ENCODE measurements at regions not wholly inside any gene's neighbourhood (a gene's known extent, or its start where the extent isn't known, plus 50 kb on each side); places are given as distances from the start of the nearest gene placed in this dataset.

DNA sequence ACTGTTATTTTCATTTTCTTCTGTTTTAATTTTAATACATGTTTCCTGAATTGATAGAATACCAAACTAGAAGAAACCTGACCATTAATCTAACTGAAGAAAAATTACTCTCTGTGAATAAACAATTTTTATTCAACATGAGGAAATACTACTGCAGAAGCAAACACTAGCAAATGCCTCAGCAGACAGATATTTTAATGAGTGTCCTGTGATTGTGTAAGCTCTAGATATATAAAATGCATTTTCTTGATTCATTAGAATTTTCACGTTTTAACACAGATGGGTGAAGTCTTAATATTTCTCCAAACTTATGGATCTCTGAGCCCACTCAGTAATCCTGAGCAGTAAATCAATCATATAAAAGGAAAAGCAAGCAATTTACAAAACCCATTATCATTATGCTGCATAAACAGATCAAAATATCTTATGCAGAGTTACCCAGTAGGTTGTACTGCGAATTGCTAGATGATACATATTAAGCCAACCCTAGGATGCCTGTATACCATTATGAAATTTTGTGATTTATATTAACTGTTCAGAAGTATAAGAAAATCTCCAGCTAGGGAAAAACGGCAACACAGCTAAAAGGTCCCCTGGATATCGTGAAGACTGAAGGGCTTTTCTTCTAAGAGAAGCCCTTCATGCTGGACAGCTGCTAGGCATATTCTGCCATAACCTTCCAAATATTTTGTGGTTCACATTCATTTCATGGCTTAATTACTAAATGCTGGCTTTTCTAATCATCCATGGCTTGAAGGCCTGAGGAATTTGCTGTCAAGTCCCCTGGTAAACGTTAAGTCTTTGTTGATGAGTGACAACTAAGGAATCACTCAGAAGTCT, 157.7 kb upstream of the TGFBR2 start (continued):
- TF ChIP-seq, protein P1, sequence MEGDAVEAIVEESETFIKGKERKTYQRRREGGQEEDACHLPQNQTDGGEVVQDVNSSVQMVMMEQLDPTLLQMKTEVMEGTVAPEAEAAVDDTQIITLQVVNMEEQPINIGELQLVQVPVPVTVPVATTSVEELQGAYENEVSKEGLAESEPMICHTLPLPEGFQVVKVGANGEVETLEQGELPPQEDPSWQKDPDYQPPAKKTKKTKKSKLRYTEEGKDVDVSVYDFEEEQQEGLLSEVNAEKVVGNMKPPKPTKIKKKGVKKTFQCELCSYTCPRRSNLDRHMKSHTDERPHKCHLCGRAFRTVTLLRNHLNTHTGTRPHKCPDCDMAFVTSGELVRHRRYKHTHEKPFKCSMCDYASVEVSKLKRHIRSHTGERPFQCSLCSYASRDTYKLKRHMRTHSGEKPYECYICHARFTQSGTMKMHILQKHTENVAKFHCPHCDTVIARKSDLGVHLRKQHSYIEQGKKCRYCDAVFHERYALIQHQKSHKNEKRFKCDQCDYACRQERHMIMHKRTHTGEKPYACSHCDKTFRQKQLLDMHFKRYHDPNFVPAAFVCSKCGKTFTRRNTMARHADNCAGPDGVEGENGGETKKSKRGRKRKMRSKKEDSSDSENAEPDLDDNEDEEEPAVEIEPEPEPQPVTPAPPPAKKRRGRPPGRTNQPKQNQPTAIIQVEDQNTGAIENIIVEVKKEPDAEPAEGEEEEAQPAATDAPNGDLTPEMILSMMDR (conservative IDR thresholded peaks at IDR 0.05; ENCODE audit: low read depth in 2 of 2), result no peak
- TF ChIP-seq, protein P2, sequence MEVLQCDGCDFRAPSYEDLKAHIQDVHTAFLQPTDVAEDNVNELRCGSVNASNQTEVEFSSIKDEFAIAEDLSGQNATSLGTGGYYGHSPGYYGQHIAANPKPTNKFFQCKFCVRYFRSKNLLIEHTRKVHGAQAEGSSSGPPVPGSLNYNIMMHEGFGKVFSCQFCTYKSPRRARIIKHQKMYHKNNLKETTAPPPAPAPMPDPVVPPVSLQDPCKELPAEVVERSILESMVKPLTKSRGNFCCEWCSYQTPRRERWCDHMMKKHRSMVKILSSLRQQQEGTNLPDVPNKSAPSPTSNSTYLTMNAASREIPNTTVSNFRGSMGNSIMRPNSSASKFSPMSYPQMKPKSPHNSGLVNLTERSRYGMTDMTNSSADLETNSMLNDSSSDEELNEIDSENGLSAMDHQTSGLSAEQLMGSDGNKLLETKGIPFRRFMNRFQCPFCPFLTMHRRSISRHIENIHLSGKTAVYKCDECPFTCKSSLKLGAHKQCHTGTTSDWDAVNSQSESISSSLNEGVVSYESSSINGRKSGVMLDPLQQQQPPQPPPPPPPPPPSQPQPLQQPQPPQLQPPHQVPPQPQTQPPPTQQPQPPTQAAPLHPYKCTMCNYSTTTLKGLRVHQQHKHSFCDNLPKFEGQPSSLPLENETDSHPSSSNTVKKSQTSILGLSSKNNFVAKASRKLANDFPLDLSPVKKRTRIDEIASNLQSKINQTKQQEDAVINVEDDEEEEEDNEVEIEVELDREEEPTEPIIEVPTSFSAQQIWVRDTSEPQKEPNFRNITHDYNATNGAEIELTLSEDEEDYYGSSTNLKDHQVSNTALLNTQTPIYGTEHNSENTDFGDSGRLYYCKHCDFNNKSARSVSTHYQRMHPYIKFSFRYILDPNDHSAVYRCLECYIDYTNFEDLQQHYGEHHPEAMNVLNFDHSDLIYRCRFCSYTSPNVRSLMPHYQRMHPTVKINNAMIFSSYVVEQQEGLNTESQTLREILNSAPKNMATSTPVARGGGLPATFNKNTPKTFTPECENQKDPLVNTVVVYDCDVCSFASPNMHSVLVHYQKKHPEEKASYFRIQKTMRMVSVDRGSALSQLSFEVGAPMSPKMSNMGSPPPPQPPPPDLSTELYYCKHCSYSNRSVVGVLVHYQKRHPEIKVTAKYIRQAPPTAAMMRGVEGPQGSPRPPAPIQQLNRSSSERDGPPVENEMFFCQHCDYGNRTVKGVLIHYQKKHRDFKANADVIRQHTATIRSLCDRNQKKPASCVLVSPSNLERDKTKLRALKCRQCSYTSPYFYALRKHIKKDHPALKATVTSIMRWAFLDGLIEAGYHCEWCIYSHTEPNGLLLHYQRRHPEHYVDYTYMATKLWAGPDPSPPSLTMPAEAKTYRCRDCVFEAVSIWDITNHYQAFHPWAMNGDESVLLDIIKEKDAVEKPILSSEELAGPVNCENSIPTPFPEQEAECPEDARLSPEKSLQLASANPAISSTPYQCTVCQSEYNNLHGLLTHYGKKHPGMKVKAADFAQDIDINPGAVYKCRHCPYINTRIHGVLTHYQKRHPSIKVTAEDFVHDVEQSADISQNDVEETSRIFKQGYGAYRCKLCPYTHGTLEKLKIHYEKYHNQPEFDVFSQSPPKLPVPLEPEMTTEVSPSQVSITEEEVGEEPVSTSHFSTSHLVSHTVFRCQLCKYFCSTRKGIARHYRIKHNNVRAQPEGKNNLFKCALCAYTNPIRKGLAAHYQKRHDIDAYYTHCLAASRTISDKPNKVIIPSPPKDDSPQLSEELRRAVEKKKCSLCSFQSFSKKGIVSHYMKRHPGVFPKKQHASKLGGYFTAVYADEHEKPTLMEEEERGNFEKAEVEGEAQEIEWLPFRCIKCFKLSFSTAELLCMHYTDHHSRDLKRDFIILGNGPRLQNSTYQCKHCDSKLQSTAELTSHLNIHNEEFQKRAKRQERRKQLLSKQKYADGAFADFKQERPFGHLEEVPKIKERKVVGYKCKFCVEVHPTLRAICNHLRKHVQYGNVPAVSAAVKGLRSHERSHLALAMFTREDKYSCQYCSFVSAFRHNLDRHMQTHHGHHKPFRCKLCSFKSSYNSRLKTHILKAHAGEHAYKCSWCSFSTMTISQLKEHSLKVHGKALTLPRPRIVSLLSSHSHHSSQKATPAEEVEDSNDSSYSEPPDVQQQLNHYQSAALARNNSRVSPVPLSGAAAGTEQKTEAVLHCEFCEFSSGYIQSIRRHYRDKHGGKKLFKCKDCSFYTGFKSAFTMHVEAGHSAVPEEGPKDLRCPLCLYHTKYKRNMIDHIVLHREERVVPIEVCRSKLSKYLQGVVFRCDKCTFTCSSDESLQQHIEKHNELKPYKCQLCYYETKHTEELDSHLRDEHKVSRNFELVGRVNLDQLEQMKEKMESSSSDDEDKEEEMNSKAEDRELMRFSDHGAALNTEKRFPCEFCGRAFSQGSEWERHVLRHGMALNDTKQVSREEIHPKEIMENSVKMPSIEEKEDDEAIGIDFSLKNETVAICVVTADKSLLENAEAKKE (CRISPR knock-in tag; IDR thresholded peaks at IDR 0.05), result no peak
- TF ChIP-seq POLR2AphosphoS5 (IDR thresholded peaks at IDR 0.05; ENCODE audit: low read depth), result no peak

DNA sequence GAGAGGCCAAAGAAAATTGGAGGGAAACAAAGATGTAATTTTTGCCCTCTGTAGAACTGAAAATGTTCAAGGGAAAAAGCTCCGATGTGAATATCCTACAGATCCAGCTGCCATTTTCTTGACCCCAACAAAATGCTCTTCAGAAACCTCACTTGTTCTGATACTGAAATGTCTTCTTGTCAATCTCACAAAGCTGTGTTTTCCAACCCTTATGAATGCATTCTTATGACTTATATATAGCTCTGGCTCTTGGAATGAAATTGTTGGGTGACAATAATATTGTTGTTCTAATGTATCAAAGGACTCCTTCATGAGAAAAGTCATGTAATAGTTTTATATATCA, 157.1 kb upstream of the TGFBR2 start:
- H3K4me1 ChIP-seq (ENCODE audit: insufficient read depth), result no peaks in the 10 kb centered on the region
- H3K27me3 ChIP-seq (ENCODE audit: insufficient read depth), result no peaks in the 10 kb centered on the region
- H2AFZ ChIP-seq, result no peak overlapping the region
- H4K20me1 ChIP-seq (replicated peaks; ENCODE audit: insufficient read depth), result no peaks in the 10 kb centered on the region
- H3K9me3 Mint-ChIP-seq, result no peaks in the 10 kb centered on the region
- no peak overlapping the region for H3K4me3 ChIP-seq
- no peaks in the 10 kb centered on the region for H3K79me2 ChIP-seq (replicated peaks; ENCODE audit: insufficient read depth)
- DNase-seq (ENCODE audit: low spot score) (no peak), ATAC-seq (no peak)
- H3K4me2 ChIP-seq, result no peak overlapping the region
- no peaks in the 10 kb centered on the region for H3F3A ChIP-seq (replicated peaks; ENCODE audit: low read depth)
- H3K27ac ChIP-seq (ENCODE audit: low read depth), result no peak overlapping the region
- H3K36me3 Mint-ChIP-seq (ENCODE audit: low read depth), result peaks cover 7% of the 10 kb centered on the region; the same call in 1 of the 3 replicates
- H3K4me1 Mint-ChIP-seq, result no peaks in the 10 kb centered on the region
- H3K36me3 ChIP-seq (ENCODE audit: insufficient read depth), result no peaks in the 10 kb centered on the region
- H3K4me3 Mint-ChIP-seq, result no peak overlapping the region
- peaks cover 5% of the 10 kb centered on the region; the same call in 1 of the 2 replicates for H3K9me2 ChIP-seq (ENCODE audit: insufficient read depth)
- peaks cover 2% of the 10 kb centered on the region for H3K27me3 Mint-ChIP-seq (ENCODE audit: insufficient read depth, low read depth, poor library complexity)
- H3K27ac Mint-ChIP-seq, result no peak overlapping the region
- TF ChIP-seq ZNF114 (CRISPR knock-in tag; IDR thresholded peaks at IDR 0.05), result no peak
- TF ChIP-seq ZNF331 (CRISPR knock-in tag; IDR thresholded peaks at IDR 0.05; ENCODE audit: low read depth), result no peak
- TF ChIP-seq, protein P3, sequence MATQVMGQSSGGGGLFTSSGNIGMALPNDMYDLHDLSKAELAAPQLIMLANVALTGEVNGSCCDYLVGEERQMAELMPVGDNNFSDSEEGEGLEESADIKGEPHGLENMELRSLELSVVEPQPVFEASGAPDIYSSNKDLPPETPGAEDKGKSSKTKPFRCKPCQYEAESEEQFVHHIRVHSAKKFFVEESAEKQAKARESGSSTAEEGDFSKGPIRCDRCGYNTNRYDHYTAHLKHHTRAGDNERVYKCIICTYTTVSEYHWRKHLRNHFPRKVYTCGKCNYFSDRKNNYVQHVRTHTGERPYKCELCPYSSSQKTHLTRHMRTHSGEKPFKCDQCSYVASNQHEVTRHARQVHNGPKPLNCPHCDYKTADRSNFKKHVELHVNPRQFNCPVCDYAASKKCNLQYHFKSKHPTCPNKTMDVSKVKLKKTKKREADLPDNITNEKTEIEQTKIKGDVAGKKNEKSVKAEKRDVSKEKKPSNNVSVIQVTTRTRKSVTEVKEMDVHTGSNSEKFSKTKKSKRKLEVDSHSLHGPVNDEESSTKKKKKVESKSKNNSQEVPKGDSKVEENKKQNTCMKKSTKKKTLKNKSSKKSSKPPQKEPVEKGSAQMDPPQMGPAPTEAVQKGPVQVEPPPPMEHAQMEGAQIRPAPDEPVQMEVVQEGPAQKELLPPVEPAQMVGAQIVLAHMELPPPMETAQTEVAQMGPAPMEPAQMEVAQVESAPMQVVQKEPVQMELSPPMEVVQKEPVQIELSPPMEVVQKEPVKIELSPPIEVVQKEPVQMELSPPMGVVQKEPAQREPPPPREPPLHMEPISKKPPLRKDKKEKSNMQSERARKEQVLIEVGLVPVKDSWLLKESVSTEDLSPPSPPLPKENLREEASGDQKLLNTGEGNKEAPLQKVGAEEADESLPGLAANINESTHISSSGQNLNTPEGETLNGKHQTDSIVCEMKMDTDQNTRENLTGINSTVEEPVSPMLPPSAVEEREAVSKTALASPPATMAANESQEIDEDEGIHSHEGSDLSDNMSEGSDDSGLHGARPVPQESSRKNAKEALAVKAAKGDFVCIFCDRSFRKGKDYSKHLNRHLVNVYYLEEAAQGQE (IDR thresholded peaks at IDR 0.05; ENCODE audit: unreplicated experiment), result no peak
- TF ChIP-seq NANOG (IDR thresholded peaks at IDR 0.05; ENCODE audit: borderline replicate concordance), result no peak
- TF ChIP-seq EZH2 (IDR thresholded peaks at IDR 0.05; ENCODE audit: low read depth, unreplicated experiment), result no peak
- no peak for TF ChIP-seq POLR2AphosphoS5 (IDR thresholded peaks at IDR 0.05; ENCODE audit: low read depth)
- TF ChIP-seq JUNB (IDR thresholded peaks at IDR 0.05; ENCODE audit: unreplicated experiment), result no peak
- TF ChIP-seq EZH2phosphoT487 (IDR thresholded peaks at IDR 0.05; ENCODE audit: unreplicated experiment), result no peak

Measured in GM23338 (cell line).